ENCODE measurements at regions not wholly inside any gene's neighbourhood (a gene's known extent, or its start where the extent isn't known, plus 50 kb on each side); places are given as distances from the start of the nearest gene placed in this dataset.

DNA sequence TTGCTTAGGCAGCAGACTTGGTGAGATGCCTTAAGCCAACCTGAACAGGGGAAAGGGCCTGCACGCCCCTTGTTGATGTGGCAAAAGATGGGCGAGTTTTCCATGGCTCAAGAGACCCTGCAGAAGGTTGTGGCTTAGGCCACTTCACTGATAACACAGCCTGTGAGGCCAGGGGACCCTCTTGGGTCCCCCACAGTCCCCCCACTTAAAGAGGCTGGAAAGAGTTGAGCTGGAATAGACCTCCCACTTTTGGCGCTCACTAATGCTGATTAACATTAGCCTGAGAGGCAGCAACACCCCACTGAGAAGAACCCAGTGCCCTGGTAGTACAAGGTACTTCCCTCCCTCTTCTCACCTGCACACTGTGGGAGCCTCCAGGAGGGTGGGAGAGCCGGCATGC, 107.5 kb downstream of the TRIM29 start:
- intact Hi-C loops (cut with DNase I): no loop called here
- Histone ChIP-seq H3K4me1 (no peaks in the 10 kb centered on the region), H3K27me3 (no peaks in the 10 kb centered on the region), H3K27ac (no peak overlapping the region), H3K4me3 (no peak overlapping the region), H3K36me3 (no peaks in the 10 kb centered on the region), H3K9me3 (no peaks in the 10 kb centered on the region)
- no peak for TF ChIP-seq CTCF (IDR thresholded peaks at IDR 0.05)
- peak; percentile 58 to 94 for DNase-seq (ENCODE audit: extremely low spot score in 2 of 2)

- intact Hi-C loops (cut with DNase I): no loop called here
- Histone ChIP-seq H3K4me3 (no peak overlapping the region), H3K27ac (no peak overlapping the region), H3K36me3 (no peaks in the 10 kb centered on the region), H3K9me3 (no peaks in the 10 kb centered on the region), H3K27me3 (no peaks in the 10 kb centered on the region), H3K4me1 (no peaks in the 10 kb centered on the region)
- TF ChIP-seq POLR2AphosphoS5 (IDR thresholded peaks at IDR 0.05; ENCODE audit: insufficient read depth in 1 of 2, low read depth in 1 of 2) (no peak), POLR2A (IDR thresholded peaks at IDR 0.05) (no peak), CTCF (IDR thresholded peaks at IDR 0.05) (no peak)
- peak; percentile 56 to 87 for DNase-seq (ENCODE audit: extremely low spot score in 2 of 2)
These were observed 108.6 kb downstream of the TRIM29 start for GRCh38 chr11:120029321-120029720.

DNA sequence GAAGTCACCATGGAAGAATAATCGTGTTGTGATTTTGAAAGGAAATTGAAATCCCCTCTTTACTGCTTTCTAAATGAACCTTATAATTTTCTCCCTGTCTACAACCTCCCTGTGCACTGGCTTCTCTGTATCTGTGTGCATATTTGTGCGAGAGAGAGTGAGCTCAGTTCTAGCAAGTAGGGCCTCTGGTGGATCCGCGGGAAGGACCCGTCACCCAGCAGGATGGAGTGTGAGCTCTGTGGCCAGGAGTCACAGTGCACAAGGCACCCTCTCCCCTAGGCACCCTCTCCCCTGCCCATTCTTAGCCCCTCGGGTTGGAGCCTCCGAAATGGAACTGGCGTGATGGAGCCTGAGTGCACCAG, 109.0 kb downstream of the TRIM29 start:
- Histone ChIP-seq H3K27ac (no peak overlapping the region), H3K4me3 (no peak overlapping the region), H3K9me3 (no peaks in the 10 kb centered on the region), H3K36me3 (no peaks in the 10 kb centered on the region), H3K27me3 (no peaks in the 10 kb centered on the region), H3K4me1 (no peaks in the 10 kb centered on the region)
- intact Hi-C loops (cut with DNase I): no loop called here
- TF ChIP-seq POLR2A (IDR thresholded peaks at IDR 0.05): no peak
- no peak for TF ChIP-seq CTCF (IDR thresholded peaks at IDR 0.05)
- TF ChIP-seq POLR2AphosphoS5 (IDR thresholded peaks at IDR 0.05; ENCODE audit: insufficient read depth in 1 of 2, low read depth in 1 of 2): no peak
- no peak for DNase-seq (ENCODE audit: extremely low spot score in 2 of 2)

- intact Hi-C loops (cut with DNase I): no loop called here
- DNase-seq (ENCODE audit: extremely low spot score in 2 of 2): peak; percentile 58 to 91
These were observed 109.6 kb downstream of the TRIM29 start for GRCh38 chr11:120028181-120028896.

More at GRCh38 chr11:120028181-120028896, 109.6 kb downstream of the TRIM29 start:
- TF ChIP-seq CTCF (IDR thresholded peaks at IDR 0.05): no peak
- no peak for TF ChIP-seq POLR2AphosphoS5 (IDR thresholded peaks at IDR 0.05; ENCODE audit: insufficient read depth in 1 of 2, low read depth in 1 of 2)
- no peak for TF ChIP-seq POLR2A (IDR thresholded peaks at IDR 0.05)
- H3K27ac ChIP-seq: no peak overlapping the region
- H3K27me3 ChIP-seq: no peaks in the 10 kb centered on the region
- H3K9me3 ChIP-seq: no peaks in the 10 kb centered on the region
- H3K4me1 ChIP-seq: no peaks in the 10 kb centered on the region
- H3K36me3 ChIP-seq: no peaks in the 10 kb centered on the region
- H3K4me3 ChIP-seq: no peak overlapping the region
